ENCODE measurements at regions not wholly inside any gene's neighbourhood (a gene's known extent, or its start where the extent isn't known, plus 50 kb on each side); places are given as distances from the start of the nearest gene placed in this dataset.

GRCh38 chr10:118501637-118502440 is 93.6 kb downstream of the PRLHR start:
- DNase-seq (ENCODE audit: low read depth in 1 of 2, low spot score in 1 of 2): no peak

- DNase-seq (ENCODE audit: low read depth in 1 of 2, low spot score in 1 of 2): no peak
Observed at GRCh38 chr10:118501171-118501570, 94.3 kb downstream of the PRLHR start.

- DNase-seq (ENCODE audit: low read depth in 1 of 2, low spot score in 1 of 2): no peak
Observed at GRCh38 chr10:118500477-118501104, 94.9 kb downstream of the PRLHR start.

- DNase-seq (ENCODE audit: low read depth in 1 of 2, low spot score in 1 of 2): no peak
Observed at GRCh38 chr10:118499186-118499585, 96.3 kb downstream of the PRLHR start.

GRCh38 chr10:118498623-118499022 is 96.8 kb downstream of the PRLHR start:
- DNase-seq (ENCODE audit: low read depth in 1 of 2, low spot score in 1 of 2): no peak

- no peak for DNase-seq (ENCODE audit: low read depth in 1 of 2, low spot score in 1 of 2)
Observed at GRCh38 chr10:118497227-118497626, 98.2 kb downstream of the PRLHR start.

- no peak for DNase-seq (ENCODE audit: low read depth in 1 of 2, low spot score in 1 of 2)
Observed at GRCh38 chr10:118496525-118496924, 98.9 kb downstream of the PRLHR start.

- no peak for DNase-seq (ENCODE audit: low read depth in 1 of 2, low spot score in 1 of 2)
Observed at GRCh38 chr10:118495499-118495898, 99.9 kb downstream of the PRLHR start.

- DNase-seq (ENCODE audit: low read depth in 1 of 2, low spot score in 1 of 2): no peak
Observed at GRCh38 chr10:118491055-118491454, 104.4 kb downstream of the PRLHR start.

- no peak for DNase-seq (ENCODE audit: low read depth in 1 of 2, low spot score in 1 of 2)
Observed at GRCh38 chr10:118488710-118489497, 106.5 kb downstream of the PRLHR start.

- DNase-seq (ENCODE audit: low read depth in 1 of 2, low spot score in 1 of 2): no peak
Observed at GRCh38 chr10:118485641-118486040, 109.8 kb downstream of the PRLHR start.

GRCh38 chr10:118484152-118484871 is 111.1 kb downstream of the PRLHR start:
- DNase-seq (ENCODE audit: low read depth in 1 of 2, low spot score in 1 of 2): no peak

GRCh38 chr10:118483496-118483895 is 112.0 kb downstream of the PRLHR start:
- DNase-seq (ENCODE audit: low read depth in 1 of 2, low spot score in 1 of 2): no peak

- no peak for DNase-seq (ENCODE audit: low read depth in 1 of 2, low spot score in 1 of 2)
Observed at GRCh38 chr10:118482393-118483331, 112.8 kb downstream of the PRLHR start.

GRCh38 chr10:118481871-118482270 is 113.6 kb downstream of the PRLHR start:
- no peak for DNase-seq (ENCODE audit: low read depth in 1 of 2, low spot score in 1 of 2)

- DNase-seq (ENCODE audit: low read depth in 1 of 2, low spot score in 1 of 2): no peak
Observed at GRCh38 chr10:118475214-118475613, 120.2 kb downstream of the PRLHR start.

- DNase-seq (ENCODE audit: low read depth in 1 of 2, low spot score in 1 of 2): no peak
Observed at GRCh38 chr10:118474111-118474510, 121.3 kb downstream of the PRLHR start.

- no peak for DNase-seq (ENCODE audit: low read depth in 1 of 2, low spot score in 1 of 2)
Observed at GRCh38 chr10:118473305-118473960, 122.0 kb downstream of the PRLHR start.

- DNase-seq (ENCODE audit: low read depth in 1 of 2, low spot score in 1 of 2): no peak
Observed at GRCh38 chr10:118472415-118473304, 122.8 kb downstream of the PRLHR start.
